ENCODE measurements at regions not wholly inside any gene's neighbourhood (a gene's known extent, or its start where the extent isn't known, plus 50 kb on each side); places are given as distances from the start of the nearest gene placed in this dataset.
"Not testable (repeated sequence)": the region's sequence is repeated elsewhere in the genome, so short reads cannot be mapped to it uniquely, and the experiment has no call there.

- H3K36me3 ChIP-seq = no peaks in the 10 kb centered on the region
- no peak for TF ChIP-seq CTCF (IDR thresholded peaks at IDR 0.05)
- no peak overlapping the region for H3K27ac ChIP-seq
- DNase-seq = no peak
- H3K9me3 ChIP-seq = no peaks in the 10 kb centered on the region
- intact Hi-C loops (cut with DNase I) = no loop called here
- H3K27me3 ChIP-seq = no peaks in the 10 kb centered on the region
- no peaks in the 10 kb centered on the region for H3K4me1 ChIP-seq
- no peak overlapping the region for H3K4me3 ChIP-seq
- ATAC-seq = no peak
Observed at GRCh38 chr13:83794583-83794982, 87.7 kb downstream of the SLITRK1 start.

DNA sequence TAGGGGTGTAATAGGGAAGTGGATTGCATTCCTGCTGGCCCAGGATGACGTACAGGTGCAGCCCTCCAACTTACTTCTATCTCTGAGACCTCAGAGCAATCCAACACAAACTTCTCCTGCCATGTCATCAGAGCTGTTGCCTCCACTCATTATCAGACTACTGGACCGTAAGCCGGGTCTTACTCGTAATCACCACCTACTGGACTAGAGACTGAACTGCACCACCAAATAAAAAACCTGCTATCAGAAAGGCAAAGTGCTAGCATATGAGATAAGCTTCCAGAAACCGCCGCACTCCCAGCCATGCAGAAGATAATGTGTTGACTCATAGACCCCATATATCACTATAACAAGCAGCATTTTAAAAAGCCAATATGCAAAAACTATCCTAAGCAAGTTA, 102.0 kb downstream of the SLITRK1 start:
- intact Hi-C loops (cut with DNase I) = no loop called here
- Histone ChIP-seq H3K4me3 (no peak overlapping the region), H3K27me3 (no peaks in the 10 kb centered on the region), H3K9me3 (no peaks in the 10 kb centered on the region), H3K36me3 (no peaks in the 10 kb centered on the region), H3K27ac (no peak overlapping the region), H3K4me1 (no peaks in the 10 kb centered on the region)
- TF ChIP-seq CTCF (IDR thresholded peaks at IDR 0.05) = peak; percentile 11
- ATAC-seq = no peak
- no peak for DNase-seq

GRCh38 chr13:83773961-83774360, 108.3 kb downstream of the SLITRK1 start:
- TF ChIP-seq CTCF (IDR thresholded peaks at IDR 0.05) = no peak
- Histone ChIP-seq H3K27me3 (no peaks in the 10 kb centered on the region), H3K27ac (no peak overlapping the region), H3K4me3 (no peak overlapping the region), H3K36me3 (no peaks in the 10 kb centered on the region), H3K4me1 (no peaks in the 10 kb centered on the region), H3K9me3 (no peaks in the 10 kb centered on the region)
- no peak for DNase-seq
- intact Hi-C loops (cut with DNase I) = no loop called here
- no peak for ATAC-seq

- no peaks in the 10 kb centered on the region for H3K9me3 ChIP-seq
- intact Hi-C loops (cut with DNase I) = no loop called here
- no peak overlapping the region for H3K27ac ChIP-seq
- ATAC-seq (no peak), DNase-seq (no peak)
- no peaks in the 10 kb centered on the region for H3K4me1 ChIP-seq
- H3K36me3 ChIP-seq = no peaks in the 10 kb centered on the region
- H3K27me3 ChIP-seq = no peaks in the 10 kb centered on the region
- no peak for TF ChIP-seq CTCF (IDR thresholded peaks at IDR 0.05)
- no peak overlapping the region for H3K4me3 ChIP-seq
Observed at GRCh38 chr13:83765796-83766195, 116.5 kb downstream of the SLITRK1 start.

- Histone ChIP-seq H3K27me3 (no peaks in the 10 kb centered on the region), H3K27ac (no peak overlapping the region), H3K36me3 (no peaks in the 10 kb centered on the region), H3K4me1 (no peaks in the 10 kb centered on the region), H3K9me3 (no peaks in the 10 kb centered on the region), H3K4me3 (no peak overlapping the region)
- ATAC-seq = no peak
- TF ChIP-seq CTCF (IDR thresholded peaks at IDR 0.05) = no peak
- DNase-seq = no peak
- intact Hi-C loops (cut with DNase I) = no loop called here
Observed at GRCh38 chr13:83761631-83762030, 120.6 kb downstream of the SLITRK1 start.

DNA sequence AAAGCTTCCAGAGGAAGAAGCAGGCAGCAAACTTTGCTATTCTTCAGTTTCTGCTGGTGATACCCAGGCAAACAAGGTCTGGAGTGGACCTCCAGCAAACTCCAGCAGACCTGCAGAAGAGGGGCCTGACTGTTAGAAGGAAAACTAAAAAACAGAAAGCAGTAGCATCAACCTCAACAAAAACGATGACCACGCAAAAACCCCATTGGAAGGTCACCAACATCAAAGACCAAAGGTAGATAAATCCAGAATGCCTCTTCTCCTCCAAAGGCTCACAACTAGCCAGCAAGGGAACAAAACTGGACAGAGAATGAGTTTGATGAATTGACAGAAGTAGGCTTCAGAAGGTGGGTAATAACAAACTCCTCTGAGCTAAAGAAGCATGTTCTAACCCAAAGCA, 127.1 kb downstream of the SLITRK1 start:
- H3K27ac ChIP-seq; H3K9me3 ChIP-seq; ATAC-seq; H3K4me3 ChIP-seq; H3K4me1 ChIP-seq; DNase-seq; H3K36me3 ChIP-seq; H3K27me3 ChIP-seq; intact Hi-C loops (cut with DNase I): not testable (repeated sequence)
